Esophagus muscularis mucosa (tissue), 4 donors: ENCODE measurements at regions not wholly inside any gene's neighbourhood (a gene's known extent, or its start where the extent isn't known, plus 50 kb on each side); places are given as distances from the start of the nearest gene placed in this dataset.

Source experiments
- DNase-seq: peaks from one replicate; pipeline ENCODE4 v3.0.0-alpha.2; 2017; ENCODE audit errors: extremely low spot score
- H3K27ac ChIP-seq, 4 donors: fragments of 200-600 bp; sonication (generic); replicated peaks in 1 of 4; 1 replicate in 3 of 4; 2 replicates in 1 of 4; pipeline ENCODE4 v1.5.1; 2016 to 2019; ENCODE audit warnings: mild to moderate bottlenecking in 1 of 4
- H3K27me3 ChIP-seq, 4 donors: fragments of 200-600 bp; sonication (generic); one replicate each; pipeline versions ENCODE4 v1.5.1 to v1.6.0; 2016 to 2019
- H3K36me3 ChIP-seq, 4 donors: fragments of 200-600 bp; sonication (generic); one replicate each; pipeline ENCODE4 v1.5.1; 2016 to 2019
- H3K4me1 ChIP-seq, 4 donors: fragments of 200-600 bp; sonication (generic); one replicate each; pipeline ENCODE4 v1.5.1; 2016 to 2019
- H3K4me3 ChIP-seq, 4 donors: fragments of 200-600 bp; sonication (generic); 1 replicate in 2 of 4; 2 replicates in 2 of 4; pipeline ENCODE4 v1.5.1; 2016 to 2019; ENCODE audit warnings: mild to moderate bottlenecking in 4 of 4, moderate library complexity in 1 of 4
- H3K9me3 ChIP-seq, 4 donors: fragments of 200-600 bp; sonication (generic); 1 replicate in 3 of 4; 2 replicates in 1 of 4; pipeline ENCODE4 v1.5.1; 2016 to 2019
- EP300 ChIP-seq: sonication (generic); formaldehyde crosslinking; IDR thresholded peaks from one replicate; pipeline ENCODE4 v1.6.1; 2017; ENCODE audit warnings: antibody characterized with exemption
- POLR2A ChIP-seq: fragments of 450-650 bp; IDR thresholded peaks from one replicate; pipeline ENCODE4 v1.6.1; 2017; ENCODE audit warnings: antibody characterized with exemption, moderate library complexity, mild to moderate bottlenecking, low read depth
- POLR2AphosphoS5 ChIP-seq, 2 donors: sonication (generic); formaldehyde crosslinking; IDR thresholded peaks; one replicate each; pipeline ENCODE4 v1.6.1; 2017; ENCODE audit warnings: antibody characterized with exemption in 2 of 2
- WGBS: methylation state at CpG from one replicate; pipeline ENCODE4 v1.1.5; 2018; 5-methylcytosine and 5-hydroxymethylcytosine counted together
- intact Hi-C: fragments of 100-400 bp; cut with DNase I; formaldehyde crosslinking; loops from one replicate; pipeline ENCODE4 v1.15.1; 2023
- TF ChIP-seq, protein P1 (sequence below), 3 experiments: fragments of 200-600 bp in 2 of 3; fragments of 450-650 bp in 1 of 3; sonication (generic) in 2 of 3; IDR thresholded peaks; one replicate each; pipeline ENCODE4 v1.5.1; 2017 to 2019; ENCODE audit warnings: antibody characterized with exemption in 3 of 3, mild to moderate bottlenecking in 2 of 3, moderate library complexity in 1 of 3

DNA sequence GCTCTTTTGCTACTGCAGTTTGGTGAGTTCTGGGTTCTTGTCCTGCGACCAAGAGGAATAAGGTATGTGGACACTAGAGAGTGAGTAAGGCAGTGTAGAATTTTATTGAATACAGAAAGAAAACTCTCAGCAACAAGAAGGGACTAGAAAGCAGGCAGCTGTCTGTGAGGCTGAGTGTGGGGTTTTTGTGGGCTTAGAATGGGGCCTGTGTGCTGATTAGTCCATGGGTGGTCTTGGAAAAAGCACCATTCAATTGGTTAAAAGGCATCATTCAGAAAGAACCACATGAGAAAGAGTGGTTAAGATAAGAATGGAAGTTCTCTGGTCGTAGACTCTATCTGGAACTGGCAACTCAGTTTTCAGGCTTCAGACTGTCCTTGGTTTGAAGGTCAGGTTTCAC, 298.8 kb downstream of the TGFB2 start:
- Histone ChIP-seq H3K4me1 (no peaks in the 10 kb centered on the region), H3K36me3 (no peaks in the 10 kb centered on the region), H3K27ac (no peak overlapping the region), H3K4me3 (no peak overlapping the region), H3K9me3 (no peaks in the 10 kb centered on the region), H3K27me3 (no peaks in the 10 kb centered on the region)
- TF ChIP-seq EP300, result no peak
- TF ChIP-seq, protein P1, sequence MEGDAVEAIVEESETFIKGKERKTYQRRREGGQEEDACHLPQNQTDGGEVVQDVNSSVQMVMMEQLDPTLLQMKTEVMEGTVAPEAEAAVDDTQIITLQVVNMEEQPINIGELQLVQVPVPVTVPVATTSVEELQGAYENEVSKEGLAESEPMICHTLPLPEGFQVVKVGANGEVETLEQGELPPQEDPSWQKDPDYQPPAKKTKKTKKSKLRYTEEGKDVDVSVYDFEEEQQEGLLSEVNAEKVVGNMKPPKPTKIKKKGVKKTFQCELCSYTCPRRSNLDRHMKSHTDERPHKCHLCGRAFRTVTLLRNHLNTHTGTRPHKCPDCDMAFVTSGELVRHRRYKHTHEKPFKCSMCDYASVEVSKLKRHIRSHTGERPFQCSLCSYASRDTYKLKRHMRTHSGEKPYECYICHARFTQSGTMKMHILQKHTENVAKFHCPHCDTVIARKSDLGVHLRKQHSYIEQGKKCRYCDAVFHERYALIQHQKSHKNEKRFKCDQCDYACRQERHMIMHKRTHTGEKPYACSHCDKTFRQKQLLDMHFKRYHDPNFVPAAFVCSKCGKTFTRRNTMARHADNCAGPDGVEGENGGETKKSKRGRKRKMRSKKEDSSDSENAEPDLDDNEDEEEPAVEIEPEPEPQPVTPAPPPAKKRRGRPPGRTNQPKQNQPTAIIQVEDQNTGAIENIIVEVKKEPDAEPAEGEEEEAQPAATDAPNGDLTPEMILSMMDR (IDR thresholded peaks at IDR 0.05), result no peak
- no peak for TF ChIP-seq POLR2AphosphoS5 (IDR thresholded peaks at IDR 0.05)
- no peak for TF ChIP-seq POLR2A
- WGBS, result 93% methylated on average over 2 of the region's 2 CpGs
- no peak for DNase-seq
- intact Hi-C loops, result no loop called here

DNA sequence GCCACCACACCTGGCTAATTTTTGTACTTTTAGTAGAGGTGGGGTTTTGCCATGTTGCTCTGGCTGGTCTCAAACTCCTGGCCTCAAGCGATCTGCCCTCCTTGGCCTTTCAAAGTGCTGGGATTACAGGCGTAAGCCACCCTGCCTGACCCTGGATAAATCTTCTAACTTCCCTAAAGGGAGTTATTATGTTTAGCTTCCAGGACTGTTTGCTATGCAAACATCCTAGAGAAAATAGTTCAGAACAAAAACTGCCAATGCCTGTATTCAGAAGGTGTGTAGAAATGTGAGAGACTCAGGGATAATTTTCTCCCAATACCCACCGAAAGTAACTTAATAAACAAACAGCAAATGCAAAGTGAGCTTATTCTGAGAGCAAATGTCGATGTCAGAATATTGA, 301.2 kb downstream of the TGFB2 start:
- DNase-seq, result no peak
- no peak for TF ChIP-seq EP300
- TF ChIP-seq, protein P1 (IDR thresholded peaks at IDR 0.05), result no peak
- no peak for TF ChIP-seq POLR2AphosphoS5 (IDR thresholded peaks at IDR 0.05)
- no peak for TF ChIP-seq POLR2A
- H3K36me3 ChIP-seq, result no peaks in the 10 kb centered on the region
- H3K9me3 ChIP-seq, result no peaks in the 10 kb centered on the region
- H3K4me3 ChIP-seq, result no peak overlapping the region
- intact Hi-C loops, result no loop called here
- 88% methylated on average over 4 of the region's 4 CpGs for WGBS
- no peaks in the 10 kb centered on the region for H3K27me3 ChIP-seq
- no peaks in the 10 kb centered on the region for H3K4me1 ChIP-seq
- no peak overlapping the region for H3K27ac ChIP-seq

DNA sequence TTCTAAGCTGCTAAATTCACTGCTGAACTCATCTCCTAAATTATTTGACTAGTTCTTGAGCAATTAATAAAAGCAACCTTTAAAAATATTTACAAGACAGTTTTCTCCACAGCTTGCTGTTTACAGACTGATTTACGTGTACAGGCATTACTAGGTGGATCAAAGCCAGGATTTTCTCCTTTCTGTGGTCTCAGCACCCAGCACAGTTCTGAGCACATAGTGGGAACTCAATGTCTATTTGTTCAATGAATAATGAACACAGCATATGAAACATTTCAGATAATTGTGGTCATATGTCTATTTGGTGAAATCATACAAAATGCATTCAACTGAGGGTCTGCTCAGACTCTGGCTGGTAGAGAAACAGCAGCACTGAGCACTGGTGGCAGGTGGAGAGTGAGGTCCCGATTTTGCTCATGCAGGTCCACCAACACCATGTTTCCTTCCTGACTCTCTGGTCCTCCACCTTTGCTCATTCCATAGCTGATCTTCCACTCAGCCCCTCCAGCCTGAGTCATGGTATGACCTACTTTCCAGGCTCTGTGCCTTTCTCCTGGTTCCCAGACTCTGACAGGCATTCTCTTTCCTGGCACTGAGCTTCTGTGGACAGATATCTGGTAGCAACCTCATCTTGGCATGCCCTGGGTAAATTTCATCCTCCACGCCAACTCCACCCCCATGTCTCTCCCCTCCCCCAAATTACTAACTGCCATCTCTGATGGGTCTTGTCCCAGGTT, 311.3 kb downstream of the TGFB2 start:
- H3K27me3 ChIP-seq, result no peaks in the 10 kb centered on the region
- no peak for DNase-seq
- intact Hi-C loops, result no loop called here
- TF ChIP-seq EP300 (no peak), POLR2AphosphoS5 (IDR thresholded peaks at IDR 0.05) (no peak), POLR2A (no peak)
- TF ChIP-seq, protein P1 (IDR thresholded peaks at IDR 0.05), result no peak
- no peak overlapping the region for H3K27ac ChIP-seq
- H3K36me3 ChIP-seq, result no peaks in the 10 kb centered on the region
- H3K4me1 ChIP-seq, result peaks cover 0 to 7% (median 3%) of the 10 kb centered on the region in 4 donors
- no peaks in the 10 kb centered on the region for H3K9me3 ChIP-seq
- no peak overlapping the region for H3K4me3 ChIP-seq
- 85% methylated on average over 3 of the region's 3 CpGs for WGBS

DNA sequence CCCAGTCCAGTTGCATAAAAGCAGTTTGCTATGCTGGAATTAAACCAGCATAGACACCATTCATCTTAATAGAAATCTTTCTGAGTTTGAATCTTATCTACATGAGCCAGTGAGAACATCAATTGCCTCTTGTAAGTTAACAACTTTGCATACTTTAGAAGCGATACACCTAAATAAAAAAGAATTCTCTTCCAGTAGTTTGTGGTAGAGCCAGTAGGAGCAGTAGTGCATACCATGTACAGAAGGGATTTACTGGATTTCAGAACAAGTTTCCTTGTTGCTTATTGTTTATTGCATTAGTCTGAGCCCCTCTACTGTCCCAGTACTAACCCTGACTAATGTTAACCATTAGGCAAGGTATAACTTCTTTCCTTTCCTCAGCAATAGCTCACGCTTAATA, 313.1 kb downstream of the TGFB2 start:
- WGBS, result 93% methylated on average over 2 of the region's 2 CpGs
- no peak for DNase-seq
- Histone ChIP-seq H3K4me3 (no peak overlapping the region), H3K4me1 (peaks cover 0 to 7% (median 3%) of the 10 kb centered on the region in 4 donors), H3K9me3 (no peaks in the 10 kb centered on the region), H3K27ac (no peak overlapping the region), H3K36me3 (no peaks in the 10 kb centered on the region), H3K27me3 (no peaks in the 10 kb centered on the region)
- intact Hi-C loops, result no loop called here
- TF ChIP-seq, protein P1 (IDR thresholded peaks at IDR 0.05), result no peak
- no peak for TF ChIP-seq EP300

DNA sequence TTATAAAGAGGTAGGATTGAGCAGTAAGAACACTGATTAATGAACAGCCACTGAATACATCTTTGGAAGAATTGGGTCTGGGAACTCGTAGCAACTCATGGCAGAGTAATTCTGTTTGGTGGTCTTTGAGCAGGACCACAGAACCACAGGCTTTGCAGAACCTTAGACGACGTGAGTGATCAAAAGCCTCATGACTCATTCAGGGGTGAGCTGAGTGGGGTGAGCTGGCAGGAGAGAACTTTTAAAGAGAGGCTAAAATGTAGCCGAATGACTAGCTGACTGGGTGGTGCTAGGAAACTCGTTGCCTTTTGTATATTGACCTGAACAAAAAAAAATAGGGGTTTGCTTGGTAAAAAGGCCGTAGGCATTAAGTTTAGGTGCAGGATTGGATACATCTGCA, 313.8 kb downstream of the TGFB2 start:
- Histone ChIP-seq H3K9me3 (no peaks in the 10 kb centered on the region), H3K4me1 (peaks cover 0 to 7% (median 3%) of the 10 kb centered on the region in 4 donors), H3K36me3 (no peaks in the 10 kb centered on the region), H3K27me3 (no peaks in the 10 kb centered on the region), H3K4me3 (no peak overlapping the region), H3K27ac (no peak overlapping the region)
- 70% methylated on average over 6 of the region's 6 CpGs for WGBS
- TF ChIP-seq EP300, result no peak
- no peak for TF ChIP-seq POLR2A
- TF ChIP-seq, protein P1 (IDR thresholded peaks at IDR 0.05), result no peak
- no peak for TF ChIP-seq POLR2AphosphoS5 (IDR thresholded peaks at IDR 0.05)
- DNase-seq, result no peak
- intact Hi-C loops, result no loop called here
